Suprapubic skin (tissue), 4 donors: ENCODE measurements at regions not wholly inside any gene's neighbourhood (a gene's known extent, or its start where the extent isn't known, plus 50 kb on each side); places are given as distances from the start of the nearest gene placed in this dataset.

ENCODE experiments used
- DNase-seq, 2 donors: peaks; one replicate each; pipeline ENCODE4 v3.0.0-alpha.2; 2019; ENCODE audit warnings: low spot score in 2 of 2
- H3K27ac ChIP-seq: fragments of 200-600 bp; sonication (generic); one replicate; pipeline ENCODE4 v1.5.1; 2019
- H3K27me3 ChIP-seq: fragments of 200-600 bp; sonication (generic); one replicate; pipeline ENCODE4 v1.5.1; 2019
- H3K36me3 ChIP-seq: fragments of 200-600 bp; sonication (generic); one replicate; pipeline ENCODE4 v1.5.1; 2019
- H3K4me1 ChIP-seq: fragments of 200-600 bp; sonication (generic); one replicate; pipeline ENCODE4 v1.5.1; 2019
- H3K4me3 ChIP-seq: fragments of 200-600 bp; sonication (generic); one replicate; pipeline ENCODE4 v1.5.1; 2019; ENCODE audit warnings: mild to moderate bottlenecking
- H3K9me3 ChIP-seq: fragments of 200-600 bp; sonication (generic); one replicate; pipeline ENCODE4 v1.5.1; 2019
- EP300 ChIP-seq: sonication (generic); formaldehyde crosslinking; IDR thresholded peaks from one replicate; pipeline ENCODE4 v1.6.1; 2017; ENCODE audit warnings: antibody characterized with exemption
- POLR2A ChIP-seq, 2 donors: fragments of 450-650 bp; IDR thresholded peaks; one replicate each; pipeline ENCODE4 v1.6.1; 2017; ENCODE audit warnings: antibody characterized with exemption in 2 of 2, mild to moderate bottlenecking in 2 of 2, moderate library complexity in 2 of 2
- POLR2AphosphoS5 ChIP-seq, 3 donors: sonication (generic); formaldehyde crosslinking; IDR thresholded peaks; one replicate each; pipeline ENCODE4 v1.6.1; 2017; ENCODE audit warnings: antibody characterized with exemption in 3 of 3
- WGBS: methylation state at CpG from one replicate; pipeline ENCODE4 v1.1.5; 2018; 5-methylcytosine and 5-hydroxymethylcytosine counted together
- TF ChIP-seq, protein P1 (sequence below), 2 donors: fragments of 200-600 bp in 1 of 2; fragments of 450-650 bp in 1 of 2; sonication (generic) in 1 of 2; IDR thresholded peaks; one replicate each; pipeline ENCODE4 v1.5.1; 2016 to 2019; ENCODE audit warnings: antibody characterized with exemption in 2 of 2, mild to moderate bottlenecking in 1 of 2, moderate library complexity in 1 of 2

DNA sequence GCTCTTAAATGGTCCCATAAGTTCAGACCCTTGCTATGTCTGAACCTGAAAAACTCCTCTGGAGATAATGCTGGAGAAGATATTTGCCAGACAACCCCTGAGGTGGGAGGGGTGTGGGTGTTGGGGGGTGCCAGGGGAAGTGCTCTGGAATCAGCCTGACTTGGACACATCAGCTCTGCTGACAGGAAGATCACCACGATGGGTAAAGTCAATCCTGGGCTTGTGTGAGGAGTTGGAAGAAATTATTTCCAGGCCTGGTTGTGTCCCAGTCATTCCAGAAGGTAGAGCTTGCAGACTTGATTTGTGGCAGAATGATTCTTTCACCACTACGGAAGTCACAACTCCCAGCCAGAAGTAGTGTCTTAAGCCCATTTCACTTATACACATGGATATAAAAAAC, 60.3 kb upstream of the UNC5B start:
- no peak for DNase-seq
- WGBS, result 75% methylated on average over 2 of the region's 2 CpGs
- no peaks in the 10 kb centered on the region for H3K27me3 ChIP-seq
- H3K4me3 ChIP-seq, result no peak overlapping the region
- H3K4me1 ChIP-seq, result no peaks in the 10 kb centered on the region
- no peak overlapping the region for H3K27ac ChIP-seq
- H3K9me3 ChIP-seq, result no peaks in the 10 kb centered on the region
- no peaks in the 10 kb centered on the region for H3K36me3 ChIP-seq
- TF ChIP-seq POLR2AphosphoS5 (IDR thresholded peaks at IDR 0.05) (no peak), POLR2A (IDR thresholded peaks at IDR 0.05) (no peak), EP300 (no peak)
- TF ChIP-seq, protein P1, sequence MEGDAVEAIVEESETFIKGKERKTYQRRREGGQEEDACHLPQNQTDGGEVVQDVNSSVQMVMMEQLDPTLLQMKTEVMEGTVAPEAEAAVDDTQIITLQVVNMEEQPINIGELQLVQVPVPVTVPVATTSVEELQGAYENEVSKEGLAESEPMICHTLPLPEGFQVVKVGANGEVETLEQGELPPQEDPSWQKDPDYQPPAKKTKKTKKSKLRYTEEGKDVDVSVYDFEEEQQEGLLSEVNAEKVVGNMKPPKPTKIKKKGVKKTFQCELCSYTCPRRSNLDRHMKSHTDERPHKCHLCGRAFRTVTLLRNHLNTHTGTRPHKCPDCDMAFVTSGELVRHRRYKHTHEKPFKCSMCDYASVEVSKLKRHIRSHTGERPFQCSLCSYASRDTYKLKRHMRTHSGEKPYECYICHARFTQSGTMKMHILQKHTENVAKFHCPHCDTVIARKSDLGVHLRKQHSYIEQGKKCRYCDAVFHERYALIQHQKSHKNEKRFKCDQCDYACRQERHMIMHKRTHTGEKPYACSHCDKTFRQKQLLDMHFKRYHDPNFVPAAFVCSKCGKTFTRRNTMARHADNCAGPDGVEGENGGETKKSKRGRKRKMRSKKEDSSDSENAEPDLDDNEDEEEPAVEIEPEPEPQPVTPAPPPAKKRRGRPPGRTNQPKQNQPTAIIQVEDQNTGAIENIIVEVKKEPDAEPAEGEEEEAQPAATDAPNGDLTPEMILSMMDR (IDR thresholded peaks at IDR 0.05), result no peak

DNA sequence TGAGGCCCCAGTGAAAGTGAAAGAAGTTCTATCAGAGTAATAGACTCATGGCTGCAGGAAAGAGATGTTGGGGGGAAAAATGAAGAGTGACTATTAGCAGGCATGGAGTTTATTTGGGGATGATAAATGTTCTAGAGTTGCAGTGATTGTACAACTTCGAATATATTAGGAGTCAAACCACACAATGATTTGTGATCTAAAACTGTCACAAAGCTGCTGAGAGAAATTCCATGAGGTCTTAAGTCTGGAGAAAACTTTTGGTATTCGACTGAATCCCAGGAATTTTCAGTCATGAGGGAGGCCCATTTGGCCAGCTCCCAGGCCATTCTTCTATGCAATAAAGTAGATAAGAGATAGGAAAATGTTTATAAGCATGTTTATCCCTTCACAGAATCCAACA, 55.9 kb upstream of the UNC5B start:
- Histone ChIP-seq H3K27me3 (no peaks in the 10 kb centered on the region), H3K4me3 (no peak overlapping the region), H3K27ac (no peak overlapping the region), H3K4me1 (no peaks in the 10 kb centered on the region), H3K9me3 (no peaks in the 10 kb centered on the region), H3K36me3 (no peaks in the 10 kb centered on the region)
- DNase-seq, result no peak
- TF ChIP-seq EP300 (no peak), POLR2A (IDR thresholded peaks at IDR 0.05) (no peak), POLR2AphosphoS5 (IDR thresholded peaks at IDR 0.05) (no peak)
- TF ChIP-seq, protein P1 (IDR thresholded peaks at IDR 0.05), result no peak
- WGBS, result 54% methylated on average over 2 of the region's 2 CpGs

DNA sequence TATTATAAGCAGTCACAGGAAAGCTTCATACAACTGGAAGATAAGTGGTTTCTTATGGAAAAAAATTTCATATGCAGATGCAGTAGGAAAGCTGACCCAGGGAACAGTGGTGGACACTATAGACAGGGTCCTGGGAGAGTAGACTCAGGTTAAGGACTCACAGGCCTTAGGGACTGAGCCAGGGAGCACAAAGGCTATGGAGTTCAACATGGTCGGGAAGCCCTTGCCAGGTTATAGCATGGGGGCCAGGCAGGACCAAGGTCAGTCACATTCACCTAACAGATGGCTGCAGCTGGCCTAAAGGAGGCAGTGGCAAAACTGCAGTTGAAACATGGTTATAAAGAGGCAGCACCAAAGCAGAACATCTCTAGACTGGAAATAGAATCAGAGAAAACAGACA, 54.9 kb upstream of the UNC5B start:
- no peaks in the 10 kb centered on the region for H3K9me3 ChIP-seq
- H3K36me3 ChIP-seq, result no peaks in the 10 kb centered on the region
- H3K4me1 ChIP-seq, result no peaks in the 10 kb centered on the region
- 100% methylated on average over 1 of the region's 1 CpG for WGBS
- no peak for TF ChIP-seq POLR2A (IDR thresholded peaks at IDR 0.05)
- TF ChIP-seq POLR2AphosphoS5 (IDR thresholded peaks at IDR 0.05), result no peak
- TF ChIP-seq, protein P1 (IDR thresholded peaks at IDR 0.05), result no peak
- no peak for TF ChIP-seq EP300
- H3K27ac ChIP-seq, result no peak overlapping the region
- H3K27me3 ChIP-seq, result no peaks in the 10 kb centered on the region
- no peak for DNase-seq
- H3K4me3 ChIP-seq, result no peak overlapping the region

DNA sequence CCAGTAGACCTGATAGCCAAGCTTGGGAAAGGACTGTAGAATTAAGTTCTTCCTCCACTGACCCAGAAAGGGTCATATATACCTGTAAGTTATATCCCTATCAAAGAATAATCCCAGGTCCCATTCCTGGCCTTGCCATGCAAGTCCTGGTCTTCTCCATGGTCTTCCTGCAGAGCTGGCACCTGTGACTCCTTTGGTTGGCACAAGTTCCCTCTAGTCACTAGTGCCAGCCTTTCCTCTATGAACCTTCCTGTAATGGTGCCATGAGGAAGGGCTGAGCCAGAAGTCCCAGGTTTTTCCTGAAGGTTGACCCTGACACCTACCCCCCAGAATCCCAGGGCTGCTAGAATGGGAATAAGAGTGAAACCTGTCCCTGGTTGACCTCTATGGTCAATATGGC, 54.1 kb upstream of the UNC5B start:
- Histone ChIP-seq H3K36me3 (no peaks in the 10 kb centered on the region), H3K4me3 (no peak overlapping the region), H3K4me1 (no peaks in the 10 kb centered on the region), H3K27ac (no peak overlapping the region), H3K27me3 (no peaks in the 10 kb centered on the region), H3K9me3 (no peaks in the 10 kb centered on the region)
- DNase-seq, result no peak
- TF ChIP-seq EP300 (no peak), POLR2A (IDR thresholded peaks at IDR 0.05) (no peak), POLR2AphosphoS5 (IDR thresholded peaks at IDR 0.05) (no peak)
- TF ChIP-seq, protein P1 (IDR thresholded peaks at IDR 0.05), result no peak

DNA sequence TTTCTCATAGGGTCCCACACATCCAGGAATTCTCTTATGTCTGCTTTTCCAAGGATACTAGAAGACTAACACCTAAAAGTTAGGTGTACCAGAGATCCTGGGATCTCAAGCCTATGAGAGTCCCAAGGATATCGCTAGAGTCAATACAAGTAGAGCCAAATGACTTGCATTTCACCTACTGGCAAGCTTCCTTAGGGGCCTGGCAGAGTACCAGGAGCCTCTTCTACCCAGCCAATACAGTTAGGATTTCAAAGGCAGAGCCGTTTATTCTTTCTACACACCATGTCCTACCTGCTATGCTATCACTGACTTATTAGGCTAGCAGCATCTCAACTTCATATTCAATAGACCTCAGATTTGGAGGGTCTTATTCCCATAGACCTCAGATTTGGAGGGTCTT, 53.5 kb upstream of the UNC5B start:
- Histone ChIP-seq H3K27ac (no peak overlapping the region), H3K27me3 (no peaks in the 10 kb centered on the region), H3K36me3 (no peaks in the 10 kb centered on the region), H3K4me1 (no peaks in the 10 kb centered on the region), H3K9me3 (no peaks in the 10 kb centered on the region), H3K4me3 (no peak overlapping the region)
- DNase-seq, result no peak
- WGBS, result 82% methylated on average over 2 of the region's 2 CpGs
- TF ChIP-seq, protein P1 (IDR thresholded peaks at IDR 0.05), result no peak
- TF ChIP-seq EP300 (no peak), POLR2AphosphoS5 (IDR thresholded peaks at IDR 0.05) (no peak), POLR2A (IDR thresholded peaks at IDR 0.05) (no peak)
